HCT116 (cell line): ENCODE measurements at regions not wholly inside any gene's neighbourhood (a gene's known extent, or its start where the extent isn't known, plus 50 kb on each side); places are given as distances from the start of the nearest gene placed in this dataset.
"Not testable (repeated sequence)": the region's sequence is repeated elsewhere in the genome, so short reads cannot be mapped to it uniquely, and the experiment has no call there.

Experiments used
- CTCF ChIP-seq, 3 experiments: fragments of 200-600 bp in 1 of 3; sonication (generic) in 1 of 3; IDR thresholded peaks in 2 of 3; conservative IDR thresholded peaks in 1 of 3; 2 replicates each; pipeline ENCODE4 v1.5.1; 2012 to 2017; ENCODE audit warnings: low read depth in 2 of 3, low read length in 2 of 3, antibody characterized with exemption in 1 of 3, borderline replicate concordance in 1 of 3, control low read depth in 1 of 3, mild to moderate bottlenecking in 1 of 3, mixed read lengths in 1 of 3, mixed run types in 1 of 3, moderate library complexity in 1 of 3; ENCODE audit not compliant: insufficient read depth in 1 of 3
- ELF1 ChIP-seq: IDR thresholded peaks from 2 replicates; pipeline ENCODE4 v1.6.1; 2012; ENCODE audit warnings: low read depth, borderline replicate concordance
- EZH2 ChIP-seq: fragments of 200-600 bp; sonication (generic); IDR thresholded peaks from 2 replicates; pipeline ENCODE4 v1.6.1; 2017; ENCODE audit warnings: antibody characterized with exemption, mixed run types
- REST ChIP-seq: IDR thresholded peaks from 2 replicates; pipeline ENCODE4 v1.6.1; 2012; ENCODE audit warnings: low read depth
- ZFX ChIP-seq: fragments of 450-650 bp; IDR thresholded peaks from 2 replicates; pipeline ENCODE4 v1.6.1; 2017

GRCh38 chr4:177259466-177259865 lies 50.2 kb upstream of the NEIL3 start:
- not testable (repeated sequence) for TF ChIP-seq ELF1; EZH2; CTCF (IDR thresholded peaks at IDR 0.05 in 2 of 3, conservative IDR thresholded peaks at IDR 0.05 in 1 of 3; ENCODE audit: borderline replicate concordance in 1 of 3, insufficient read depth in 1 of 3, low read depth in 2 of 3, low read length in 2 of 3); ZFX; REST
